ENCODE measurements at regions not wholly inside any gene's neighbourhood (a gene's known extent, or its start where the extent isn't known, plus 50 kb on each side); places are given as distances from the start of the nearest gene placed in this dataset.

- no peak for DNase-seq (ENCODE audit: extremely low spot score, unreplicated experiment)
- Mint-ChIP-seq H3K9me3 (ENCODE audit: unreplicated experiment) (no peaks in the 10 kb centered on the region), H3K4me3 (ENCODE audit: unreplicated experiment) (no peak overlapping the region), H3K27ac (ENCODE audit: unreplicated experiment) (no peak overlapping the region), H3K27me3 (ENCODE audit: unreplicated experiment) (no peaks in the 10 kb centered on the region), H3K36me3 (ENCODE audit: unreplicated experiment) (no peaks in the 10 kb centered on the region), H3K4me1 (ENCODE audit: unreplicated experiment) (no peaks in the 10 kb centered on the region)
- TF ChIP-seq, protein P1, sequence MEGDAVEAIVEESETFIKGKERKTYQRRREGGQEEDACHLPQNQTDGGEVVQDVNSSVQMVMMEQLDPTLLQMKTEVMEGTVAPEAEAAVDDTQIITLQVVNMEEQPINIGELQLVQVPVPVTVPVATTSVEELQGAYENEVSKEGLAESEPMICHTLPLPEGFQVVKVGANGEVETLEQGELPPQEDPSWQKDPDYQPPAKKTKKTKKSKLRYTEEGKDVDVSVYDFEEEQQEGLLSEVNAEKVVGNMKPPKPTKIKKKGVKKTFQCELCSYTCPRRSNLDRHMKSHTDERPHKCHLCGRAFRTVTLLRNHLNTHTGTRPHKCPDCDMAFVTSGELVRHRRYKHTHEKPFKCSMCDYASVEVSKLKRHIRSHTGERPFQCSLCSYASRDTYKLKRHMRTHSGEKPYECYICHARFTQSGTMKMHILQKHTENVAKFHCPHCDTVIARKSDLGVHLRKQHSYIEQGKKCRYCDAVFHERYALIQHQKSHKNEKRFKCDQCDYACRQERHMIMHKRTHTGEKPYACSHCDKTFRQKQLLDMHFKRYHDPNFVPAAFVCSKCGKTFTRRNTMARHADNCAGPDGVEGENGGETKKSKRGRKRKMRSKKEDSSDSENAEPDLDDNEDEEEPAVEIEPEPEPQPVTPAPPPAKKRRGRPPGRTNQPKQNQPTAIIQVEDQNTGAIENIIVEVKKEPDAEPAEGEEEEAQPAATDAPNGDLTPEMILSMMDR (IDR thresholded peaks at IDR 0.05): no peak
Measured at GRCh38 chr4:131551306-131551705, 1597.8 kb upstream of the PCDH10 start.

DNA sequence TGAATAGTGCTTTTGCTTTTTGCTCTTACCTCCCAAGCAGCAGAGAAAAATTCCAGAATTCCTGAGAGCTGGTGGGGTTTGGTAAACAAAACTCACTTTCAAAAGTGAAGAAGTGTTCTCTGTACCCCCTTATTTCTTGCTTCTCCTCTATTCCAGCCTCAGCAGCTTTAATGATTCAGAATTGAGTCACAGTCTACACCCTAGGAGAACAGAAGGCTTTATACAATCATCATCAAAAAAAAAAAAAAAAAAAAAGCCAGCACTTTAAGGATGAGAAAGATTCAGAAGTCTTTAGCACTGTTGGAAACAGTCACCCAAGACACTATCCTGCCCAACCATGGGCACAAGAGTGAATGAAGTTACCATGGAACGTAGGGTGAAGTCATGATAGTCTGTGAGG is 1583.1 kb upstream of the PCDH10 start:
- DNase-seq (ENCODE audit: extremely low spot score, unreplicated experiment): no peak
- Mint-ChIP-seq H3K4me3 (ENCODE audit: unreplicated experiment) (no peak overlapping the region), H3K36me3 (ENCODE audit: unreplicated experiment) (no peaks in the 10 kb centered on the region), H3K27ac (ENCODE audit: unreplicated experiment) (no peak overlapping the region), H3K9me3 (ENCODE audit: unreplicated experiment) (peaks cover 4% of the 10 kb centered on the region), H3K4me1 (ENCODE audit: unreplicated experiment) (no peaks in the 10 kb centered on the region), H3K27me3 (ENCODE audit: unreplicated experiment) (no peaks in the 10 kb centered on the region)
- TF ChIP-seq, protein P1 (IDR thresholded peaks at IDR 0.05): no peak

- TF ChIP-seq, protein P1 (IDR thresholded peaks at IDR 0.05): no peak
- H3K4me3 Mint-ChIP-seq (ENCODE audit: unreplicated experiment): no peak overlapping the region
- H3K4me1 Mint-ChIP-seq (ENCODE audit: unreplicated experiment): no peaks in the 10 kb centered on the region
- H3K27ac Mint-ChIP-seq (ENCODE audit: unreplicated experiment): no peak overlapping the region
- DNase-seq (ENCODE audit: extremely low spot score, unreplicated experiment): no peak
- no peaks in the 10 kb centered on the region for H3K27me3 Mint-ChIP-seq (ENCODE audit: unreplicated experiment)
- H3K36me3 Mint-ChIP-seq (ENCODE audit: unreplicated experiment): no peaks in the 10 kb centered on the region
- no peaks in the 10 kb centered on the region for H3K9me3 Mint-ChIP-seq (ENCODE audit: unreplicated experiment)
Measured at GRCh38 chr4:131584587-131584986, 1564.5 kb upstream of the PCDH10 start.

- no peaks in the 10 kb centered on the region for H3K4me1 Mint-ChIP-seq (ENCODE audit: unreplicated experiment)
- no peak for DNase-seq (ENCODE audit: extremely low spot score, unreplicated experiment)
- no peaks in the 10 kb centered on the region for H3K36me3 Mint-ChIP-seq (ENCODE audit: unreplicated experiment)
- peaks cover 3% of the 10 kb centered on the region for H3K9me3 Mint-ChIP-seq (ENCODE audit: unreplicated experiment)
- TF ChIP-seq, protein P1 (IDR thresholded peaks at IDR 0.05): no peak
- peaks cover 8% of the 10 kb centered on the region for H3K27me3 Mint-ChIP-seq (ENCODE audit: unreplicated experiment)
- H3K4me3 Mint-ChIP-seq (ENCODE audit: unreplicated experiment): no peak overlapping the region
- H3K27ac Mint-ChIP-seq (ENCODE audit: unreplicated experiment): no peak overlapping the region
Measured at GRCh38 chr4:131595140-131595539, 1554.0 kb upstream of the PCDH10 start.

- H3K27ac Mint-ChIP-seq (ENCODE audit: unreplicated experiment): no peak overlapping the region
- H3K4me3 Mint-ChIP-seq (ENCODE audit: unreplicated experiment): no peak overlapping the region
- no peaks in the 10 kb centered on the region for H3K4me1 Mint-ChIP-seq (ENCODE audit: unreplicated experiment)
- H3K27me3 Mint-ChIP-seq (ENCODE audit: unreplicated experiment): no peaks in the 10 kb centered on the region
- no peaks in the 10 kb centered on the region for H3K9me3 Mint-ChIP-seq (ENCODE audit: unreplicated experiment)
- TF ChIP-seq, protein P1 (IDR thresholded peaks at IDR 0.05): no peak
- no peak for DNase-seq (ENCODE audit: extremely low spot score, unreplicated experiment)
- H3K36me3 Mint-ChIP-seq (ENCODE audit: unreplicated experiment): no peaks in the 10 kb centered on the region
Measured at GRCh38 chr4:131603705-131604104, 1545.4 kb upstream of the PCDH10 start.
